CD4-positive, alpha-beta T cell treated with Interferon gamma for 1 hour (primary cell): ENCODE measurements at regions not wholly inside any gene's neighbourhood (a gene's known extent, or its start where the extent isn't known, plus 50 kb on each side); places are given as distances from the start of the nearest gene placed in this dataset.
A peak's percentile ranks its signal among the peaks of the same experiment; 100 is the strongest.
"Not testable (repeated sequence)": the region's sequence is repeated elsewhere in the genome, so short reads cannot be mapped to it uniquely, and the experiment has no call there.

Source experiments
- DNase-seq: peaks from one replicate; pipeline ENCODE4 v3.0.0-alpha.2; 2020

DNA sequence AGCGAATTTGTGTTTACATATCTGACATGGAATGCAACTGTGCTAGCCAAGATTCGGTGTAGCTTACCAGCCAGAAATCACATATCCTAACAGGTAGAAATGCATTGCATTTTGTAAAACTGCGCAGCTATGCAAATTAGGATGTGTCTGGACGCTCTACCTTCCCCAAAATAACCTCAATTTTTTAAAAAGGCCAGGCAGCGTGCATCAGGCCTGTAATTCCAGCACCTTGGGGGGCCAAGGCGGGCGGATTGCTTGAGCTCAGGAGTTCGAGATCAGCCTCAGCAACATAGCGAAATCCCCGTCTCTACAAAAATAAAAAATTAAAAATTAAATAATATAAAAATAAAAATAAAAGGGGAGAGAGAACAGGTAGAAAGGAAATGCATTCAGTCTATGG is 305.0 kb downstream of the TYW1 start:
- no peak for DNase-seq

DNA sequence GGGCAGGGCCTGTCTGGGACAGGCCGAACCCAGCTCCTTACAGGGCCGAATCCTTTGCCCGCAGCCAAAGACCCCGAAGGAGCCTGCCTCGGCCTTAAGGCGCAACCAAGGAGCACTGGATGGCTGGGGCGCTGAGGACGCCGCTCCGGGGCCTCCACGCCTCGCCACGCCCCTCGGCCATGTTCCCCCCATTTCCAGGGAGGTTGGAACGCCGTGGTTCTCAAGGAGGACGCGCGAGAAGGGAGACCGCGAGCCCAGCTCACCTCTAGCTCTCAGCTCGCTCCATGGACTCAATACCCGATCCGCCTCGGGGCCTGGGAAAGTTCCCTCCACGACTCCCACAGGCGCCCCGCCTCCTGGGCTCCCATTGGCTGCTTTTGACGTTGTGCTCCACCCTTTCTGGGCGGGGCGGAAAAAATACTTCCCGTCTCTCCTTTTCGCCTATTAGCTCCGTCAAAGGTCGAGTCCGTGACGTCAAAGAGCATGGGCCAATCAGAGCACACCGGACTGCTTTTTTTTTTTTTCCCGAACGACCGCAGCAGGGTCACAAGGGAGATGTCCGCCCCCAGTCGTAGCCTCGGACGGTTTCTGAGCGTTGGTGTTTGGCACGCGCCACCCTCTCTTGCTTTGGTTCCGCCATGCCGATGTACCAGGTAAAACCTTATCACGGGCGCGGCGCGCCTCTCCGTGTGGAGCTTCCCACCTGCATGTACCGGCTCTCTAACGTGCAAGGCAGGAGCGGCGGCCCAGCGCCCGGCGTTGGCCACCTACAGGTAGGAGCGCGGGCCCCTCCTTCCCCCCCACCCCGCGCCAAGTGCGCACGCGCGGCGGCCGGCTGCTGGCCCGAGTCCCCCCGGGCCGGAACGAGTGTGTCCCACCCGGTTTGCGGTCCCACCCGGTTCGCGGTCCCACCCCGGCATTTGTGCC is 305.7 kb downstream of the TYW1 start:
- DNase-seq, result peak; percentile 97

DNA sequence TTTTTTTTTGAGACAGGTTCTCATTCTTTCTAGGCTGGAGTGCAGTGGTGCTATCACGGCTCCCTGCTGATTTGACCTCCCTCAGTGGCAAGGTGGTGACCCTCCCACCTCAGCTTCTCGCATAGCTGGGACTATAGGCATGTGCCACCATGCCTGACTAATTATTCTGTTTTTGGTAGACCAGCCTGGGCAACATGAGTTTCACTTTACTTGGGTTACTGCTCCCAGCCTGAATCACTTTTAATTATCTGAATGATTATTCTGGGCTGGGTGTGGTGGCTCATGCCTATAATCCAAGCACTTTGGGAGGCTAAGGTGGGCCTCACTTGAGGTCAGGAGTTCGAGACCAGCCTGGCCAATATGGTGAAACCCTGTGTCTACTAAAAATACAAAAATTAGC is 308.2 kb downstream of the TYW1 start:
- not testable (repeated sequence) for DNase-seq

DNA sequence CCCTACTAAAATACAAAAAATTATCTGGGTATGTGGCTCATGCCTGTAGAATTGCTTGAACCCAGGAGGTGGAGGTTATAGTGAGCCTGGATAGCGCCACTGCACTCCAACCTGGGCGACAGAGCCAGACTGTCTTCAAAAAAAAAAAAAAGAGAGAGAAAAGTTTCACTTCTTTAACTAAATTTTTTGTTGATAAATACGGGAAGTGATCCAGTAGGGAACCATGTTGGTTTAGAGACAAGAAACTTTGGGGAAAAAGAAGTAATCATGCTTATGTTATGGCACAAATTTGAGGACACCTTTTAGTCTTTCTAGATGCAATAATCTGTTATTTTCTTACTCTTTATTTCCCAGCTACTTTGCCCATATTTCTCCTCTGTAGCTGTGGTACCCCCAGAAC is 309.7 kb downstream of the TYW1 start:
- no peak for DNase-seq

DNA sequence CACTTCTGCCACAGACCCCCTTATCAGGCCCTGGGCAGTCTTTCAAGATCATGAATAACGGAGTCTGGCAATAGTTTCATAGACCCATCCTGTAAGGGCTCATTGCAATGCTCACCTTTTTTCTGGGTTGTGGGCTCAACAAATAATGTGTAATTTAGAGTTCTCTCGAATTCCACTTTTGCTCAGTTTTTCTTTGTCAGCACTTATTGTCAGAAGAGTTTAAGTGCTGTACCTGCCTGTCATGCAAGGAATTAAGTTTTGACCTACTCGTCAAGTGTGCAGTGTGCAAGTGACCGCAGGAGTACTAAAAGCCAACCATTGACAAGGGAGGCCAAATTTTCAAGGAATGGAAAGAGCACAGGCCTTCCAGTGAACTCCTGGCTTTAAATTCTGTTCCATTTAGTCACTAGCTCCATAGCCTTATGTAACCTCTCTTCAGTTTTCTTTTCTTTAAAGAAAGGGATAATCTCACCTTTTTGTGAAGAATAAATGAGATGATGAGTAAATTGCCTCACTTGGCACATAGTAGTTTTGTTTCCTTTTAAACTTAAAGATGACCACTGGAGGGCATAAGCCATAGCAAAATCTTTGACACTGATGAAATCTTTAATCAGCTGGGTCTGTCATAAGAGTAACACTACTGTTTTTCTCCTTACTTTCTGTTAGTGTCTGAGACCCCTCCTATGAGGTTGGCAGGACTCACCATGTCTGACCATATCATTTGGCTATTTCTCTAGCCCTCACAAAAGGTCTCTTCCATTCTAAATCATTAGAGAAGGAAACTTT is 313.3 kb downstream of the TYW1 start:
- DNase-seq, result no peak

DNA sequence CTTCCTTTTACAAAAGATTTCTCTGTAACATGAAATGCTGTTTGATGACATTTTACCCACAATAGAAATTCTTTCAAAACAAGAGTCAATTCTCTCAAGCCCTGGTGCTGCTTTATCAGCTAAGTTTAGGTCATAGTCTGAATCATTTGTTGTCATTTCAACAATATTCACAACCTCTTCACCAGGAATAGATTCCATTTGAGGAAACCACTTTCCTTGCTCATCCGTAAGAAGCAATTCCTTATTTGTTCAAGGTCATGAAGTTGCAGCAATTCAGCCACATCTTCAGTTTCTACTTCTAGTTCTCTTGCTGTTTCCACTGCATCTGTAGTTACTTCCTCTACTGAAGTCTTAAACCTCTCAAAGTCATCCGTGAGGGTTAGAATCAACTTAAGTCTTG is 315.3 kb downstream of the TYW1 start:
- no peak for DNase-seq

DNA sequence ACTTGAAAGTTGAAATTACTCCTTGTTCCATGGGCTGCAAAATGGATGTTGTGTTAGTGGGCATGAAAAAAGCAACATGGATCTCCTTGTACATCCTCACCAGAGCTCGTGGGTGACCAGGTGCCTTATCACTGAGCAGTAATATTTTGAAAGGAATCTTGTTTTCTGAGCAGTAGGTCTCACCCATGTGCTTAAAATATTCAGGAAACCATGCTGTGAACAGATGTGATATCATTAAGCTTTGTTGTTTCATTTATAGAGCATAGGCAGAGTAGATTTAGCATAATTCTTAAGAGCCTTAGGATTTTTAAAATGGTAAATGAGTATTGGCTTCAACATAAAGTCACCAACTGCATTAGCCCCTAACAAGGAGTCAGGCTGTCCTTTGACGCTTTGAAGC is 316.6 kb downstream of the TYW1 start:
- DNase-seq, result no peak

DNA sequence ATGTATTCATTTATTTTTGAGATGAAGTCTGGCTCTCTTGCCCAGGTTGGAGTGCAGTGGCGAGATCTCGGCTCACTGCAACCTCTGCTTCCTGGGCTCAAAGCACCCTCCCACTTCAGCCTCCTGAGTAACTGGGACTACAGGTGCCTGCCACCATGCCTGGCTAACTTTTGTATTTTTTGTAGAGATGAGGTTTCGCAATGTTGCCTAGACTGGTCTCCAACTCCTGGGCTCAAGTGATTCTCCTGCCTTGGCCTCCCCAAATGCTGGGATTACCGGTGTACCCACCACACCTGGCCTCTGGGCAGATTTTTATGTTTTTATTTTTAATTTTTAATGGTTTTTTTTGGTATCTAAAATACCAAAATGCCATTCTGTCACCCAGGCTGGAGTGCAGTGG is 320.3 kb downstream of the TYW1 start:
- not testable (repeated sequence) for DNase-seq

DNA sequence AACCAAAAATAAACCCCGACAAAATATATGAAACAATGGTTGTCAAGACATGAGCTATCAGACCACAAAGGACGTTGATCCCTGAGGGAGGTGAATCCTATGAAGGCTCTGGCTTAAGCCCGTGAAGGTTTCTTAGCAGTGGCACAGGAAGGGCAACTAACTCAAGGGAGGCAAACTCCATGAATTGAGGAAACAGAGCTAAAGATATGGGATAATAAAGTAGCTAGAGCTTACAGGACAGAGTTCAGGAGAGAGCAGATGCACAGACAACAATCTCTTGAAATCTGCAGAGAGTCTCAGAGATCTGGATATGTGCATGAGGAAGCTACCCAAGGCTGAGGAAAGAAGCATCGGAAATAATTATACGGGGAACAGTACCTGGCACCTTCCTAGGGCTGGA is 331.6 kb downstream of the TYW1 start:
- DNase-seq, result not testable (repeated sequence)

DNA sequence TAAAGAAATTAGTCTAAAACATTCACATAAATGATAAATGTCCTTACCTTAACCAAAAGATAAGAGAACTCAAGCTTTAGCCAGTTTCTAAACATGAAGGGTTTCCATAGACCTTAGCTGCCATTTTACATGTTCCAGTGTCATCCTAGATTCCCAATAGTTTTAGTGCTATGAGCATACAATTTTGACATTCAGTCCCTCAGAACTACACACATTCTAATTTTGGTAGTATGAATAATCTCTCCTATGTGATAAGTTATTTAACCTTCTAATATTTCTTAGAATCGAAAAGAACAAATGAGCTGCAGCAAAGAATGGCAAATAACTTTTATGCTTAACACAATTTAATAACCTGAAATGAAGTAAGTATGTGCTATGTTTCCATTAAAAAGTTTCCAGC is 338.5 kb downstream of the TYW1 start:
- DNase-seq, result not testable (repeated sequence)

DNA sequence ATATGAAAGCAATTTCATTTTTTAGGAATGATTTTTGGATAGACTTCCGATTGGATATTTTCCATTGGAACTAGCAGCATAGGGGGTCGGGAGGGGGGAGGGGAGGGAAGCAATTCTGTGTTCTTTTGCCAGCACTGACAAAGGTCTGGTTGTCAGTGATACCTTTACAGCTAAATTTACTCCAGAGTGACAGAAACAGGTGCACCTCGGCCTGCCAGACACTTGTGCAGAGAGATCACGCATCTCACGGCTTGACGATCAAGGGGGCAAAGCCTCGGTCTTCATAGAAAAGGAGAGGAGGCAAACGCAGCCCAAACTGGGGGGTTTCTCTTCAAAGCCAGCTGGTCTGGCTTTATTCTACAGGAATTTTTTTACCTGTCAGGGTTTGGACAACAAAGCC is 339.0 kb downstream of the TYW1 start:
- DNase-seq, result not testable (repeated sequence)

DNA sequence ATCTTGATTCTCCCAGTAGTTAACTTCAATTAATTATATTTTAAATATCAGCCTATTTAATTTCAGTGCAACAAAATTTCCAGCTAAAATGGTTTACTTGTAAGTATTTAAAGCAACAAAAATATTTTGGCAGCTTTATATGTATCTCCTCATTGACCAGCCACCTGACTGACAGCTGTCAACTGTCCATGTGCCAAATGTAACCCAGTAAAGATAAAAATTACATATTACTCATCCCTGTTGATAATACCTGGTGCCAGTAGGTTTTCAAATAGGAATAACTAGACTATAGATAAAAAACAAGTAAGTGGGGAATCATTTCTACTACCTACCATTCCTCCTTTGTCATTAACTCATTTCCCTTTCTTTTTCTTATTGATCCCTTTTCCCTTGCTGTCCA is 341.9 kb downstream of the TYW1 start:
- not testable (repeated sequence) for DNase-seq

DNA sequence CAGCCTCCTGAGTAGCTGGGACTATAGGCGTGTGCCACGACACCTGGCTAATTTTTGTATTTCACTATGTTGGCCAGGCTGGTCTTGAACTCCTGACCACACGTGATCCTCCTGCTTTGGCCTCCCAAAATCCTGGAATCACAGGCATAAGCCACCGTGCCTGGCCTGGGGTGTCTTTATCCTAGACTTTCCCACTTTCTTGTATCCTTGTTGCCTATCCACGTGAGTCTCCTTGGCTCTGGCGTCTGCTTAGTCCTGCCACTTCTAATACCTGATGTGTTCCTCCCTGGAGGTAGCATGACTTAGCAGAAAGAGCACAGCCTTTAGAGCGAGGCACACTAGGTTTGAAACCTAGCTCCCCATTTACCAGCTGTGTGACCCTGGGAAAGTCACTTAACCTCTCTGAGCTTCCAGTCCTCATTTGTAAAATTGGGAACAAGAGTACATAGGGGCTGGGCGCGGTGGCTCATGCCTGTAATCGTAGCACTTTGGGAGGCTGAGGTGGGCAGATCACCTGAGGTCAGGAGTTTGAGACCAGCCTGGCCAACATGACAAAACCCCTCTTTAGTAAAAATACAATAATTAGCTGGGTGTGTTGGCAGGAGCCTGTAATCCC is 344.6 kb downstream of the TYW1 start:
- no peak for DNase-seq

DNA sequence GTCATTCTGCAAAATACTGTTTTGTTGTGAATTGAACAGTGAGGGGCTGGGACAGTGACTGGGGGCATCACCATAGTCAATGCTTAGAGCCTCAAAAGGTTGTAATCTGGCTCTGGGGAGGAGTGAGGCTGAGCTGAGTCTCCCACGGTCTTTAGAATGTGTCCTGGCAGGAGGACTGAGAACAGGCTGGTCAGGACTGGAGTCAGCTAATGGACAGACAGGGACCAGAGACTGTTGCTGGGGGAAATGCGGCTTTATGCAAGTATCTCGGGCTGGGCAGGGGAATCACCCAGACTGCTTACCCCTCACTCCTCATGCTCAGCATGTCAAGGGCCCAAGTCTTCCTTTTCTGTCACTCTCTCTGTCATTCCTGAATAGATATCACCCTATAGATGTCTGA is 346.5 kb downstream of the TYW1 start:
- DNase-seq, result no peak

DNA sequence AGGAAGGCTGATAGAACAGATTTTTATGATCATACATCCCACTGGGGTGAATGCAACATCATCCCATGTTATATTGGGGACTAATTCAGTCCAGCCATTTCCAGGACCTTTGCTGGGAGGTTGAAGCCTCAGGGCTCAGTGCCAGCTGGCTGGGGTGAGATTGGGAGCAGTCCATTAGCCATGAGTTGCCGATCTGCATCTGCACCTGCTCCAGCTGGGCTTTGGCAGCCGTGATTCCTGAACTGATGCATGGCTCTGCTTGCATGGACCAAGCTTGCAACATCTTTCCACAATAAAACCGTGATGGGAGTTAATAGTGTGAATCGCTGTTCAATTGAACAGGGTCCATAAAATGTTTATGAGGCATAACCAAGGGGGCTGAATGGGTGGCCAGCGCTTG is 346.9 kb downstream of the TYW1 start:
- DNase-seq, result no peak

DNA sequence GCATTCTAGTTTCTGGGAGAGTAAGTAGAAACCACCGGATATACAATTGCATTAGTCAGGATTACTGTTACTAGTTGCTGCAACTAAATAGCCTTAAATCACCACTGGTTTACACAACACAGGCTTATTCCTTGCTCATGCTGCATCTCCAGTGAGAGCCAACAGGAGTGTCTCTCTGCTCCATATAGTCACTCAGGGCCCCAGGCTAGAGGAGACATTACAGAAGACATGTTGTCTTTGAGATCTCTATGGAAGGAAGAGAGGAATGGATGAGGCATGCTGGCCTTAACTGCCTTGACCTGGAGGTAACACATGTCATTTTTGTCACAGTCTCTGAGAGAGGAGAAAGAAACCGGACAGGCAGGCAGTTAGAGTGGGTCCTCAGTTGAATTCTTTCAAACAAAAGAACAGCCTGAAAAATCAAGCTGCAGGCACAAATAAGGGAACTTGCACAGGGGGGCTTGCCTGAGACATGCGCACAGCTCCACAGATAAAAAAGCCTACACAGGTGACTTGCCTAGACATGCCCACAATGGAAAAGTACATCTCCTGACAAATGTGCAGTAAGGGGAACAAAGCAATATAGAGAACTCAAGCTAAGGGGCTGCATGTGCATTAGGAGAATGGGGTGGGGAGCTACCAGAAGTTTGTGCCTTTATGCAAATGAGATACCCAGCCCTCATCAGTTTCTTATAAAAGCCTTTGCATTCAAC is 348.0 kb downstream of the TYW1 start:
- DNase-seq, result no peak

DNA sequence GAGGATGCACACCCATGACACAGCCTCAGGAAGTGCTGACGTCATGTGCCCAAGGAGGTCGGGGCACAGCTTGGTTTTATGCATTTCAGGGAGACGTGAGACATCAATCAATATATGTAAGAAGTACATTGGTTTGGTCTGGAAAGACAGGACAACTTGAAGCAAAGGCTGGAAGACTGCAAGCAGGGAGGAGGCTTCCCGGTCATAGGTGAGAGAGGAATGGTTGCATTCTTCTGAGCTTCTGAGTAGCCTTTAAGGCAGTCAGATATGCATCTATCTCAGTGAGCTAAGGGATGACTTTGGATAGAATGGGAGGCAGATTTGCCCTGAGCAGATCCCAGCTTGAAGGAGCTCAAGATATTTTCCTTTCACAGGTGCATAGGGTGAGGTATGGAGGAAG is 349.5 kb downstream of the TYW1 start:
- DNase-seq, result no peak

DNA sequence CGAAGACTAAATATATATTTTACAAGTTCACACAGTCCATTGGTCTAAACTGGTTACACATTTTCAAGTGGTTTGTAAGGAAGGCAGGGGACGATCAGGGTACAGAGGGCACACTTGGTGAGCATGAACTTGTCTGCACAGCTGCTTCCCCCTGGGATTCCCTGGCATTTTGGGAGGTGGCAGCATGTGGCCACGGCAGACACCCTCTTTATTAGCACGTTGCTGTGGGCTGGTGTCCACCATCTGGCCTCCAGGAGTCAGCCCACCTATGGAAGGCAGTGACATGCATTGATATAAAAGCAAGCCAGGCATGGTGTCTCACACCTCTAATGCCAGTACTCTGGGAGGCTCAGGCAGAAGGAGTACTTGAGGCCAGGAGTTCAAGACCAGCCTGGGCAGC is 350.2 kb downstream of the TYW1 start:
- DNase-seq, result no peak

DNA sequence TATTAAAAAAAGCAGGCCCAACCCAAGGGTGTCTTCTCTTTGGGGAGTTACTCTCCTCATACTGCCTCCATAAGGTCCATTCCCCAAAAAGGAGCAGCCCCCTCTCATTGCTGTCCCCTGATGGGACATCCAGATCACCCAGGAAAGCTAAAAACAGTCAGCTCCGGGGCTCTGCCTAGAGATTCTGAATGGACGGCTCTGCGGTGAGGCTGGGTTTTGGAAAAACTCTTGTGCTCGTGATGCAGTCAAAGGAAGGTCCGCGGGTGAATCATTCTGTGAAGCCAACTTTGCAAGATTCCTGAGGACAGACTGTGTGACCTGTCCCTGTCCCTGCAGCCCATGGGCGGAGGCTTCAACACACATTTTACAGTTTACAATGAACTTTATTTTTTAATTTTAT is 351.5 kb downstream of the TYW1 start:
- DNase-seq, result no peak

DNA sequence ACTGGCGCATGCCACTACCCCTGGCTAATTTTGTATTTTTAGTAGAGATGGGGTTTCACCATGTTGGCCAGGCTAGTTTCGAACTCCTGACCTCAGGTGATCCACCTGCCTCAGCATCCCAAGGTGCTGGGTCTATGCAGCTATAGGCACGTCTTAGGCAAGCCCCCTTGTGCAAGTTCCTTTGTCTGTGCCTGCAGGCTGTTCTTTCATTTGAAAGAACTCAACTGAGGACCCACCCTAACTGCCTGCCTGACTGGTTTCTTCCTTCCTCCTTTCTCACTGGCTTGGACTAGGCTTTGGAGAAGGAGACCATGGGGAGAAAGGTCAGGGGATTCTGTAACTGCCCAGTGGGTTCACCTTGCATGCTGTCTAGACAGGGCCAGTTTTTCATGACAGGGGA is 361.0 kb downstream of the TYW1 start:
- DNase-seq, result not testable (repeated sequence)

DNA sequence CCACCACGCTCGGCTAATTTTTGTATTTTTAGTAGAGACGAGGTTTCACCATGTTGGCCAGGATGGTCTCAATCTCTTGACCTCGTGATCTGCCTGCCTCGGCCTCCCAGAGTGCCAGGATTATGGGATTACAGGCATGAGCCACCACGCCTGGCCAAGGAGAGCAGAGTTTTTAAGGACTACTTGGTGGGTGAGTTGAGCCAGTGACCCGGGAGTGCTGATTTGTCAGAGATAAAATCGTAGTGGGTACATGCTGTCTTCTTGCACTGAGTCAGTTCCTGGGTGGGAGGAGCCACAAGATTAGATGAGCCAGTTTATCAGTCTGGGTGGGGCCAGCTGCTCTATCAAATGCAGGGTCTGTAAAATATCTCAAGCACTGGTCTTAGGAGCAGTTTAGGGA is 361.7 kb downstream of the TYW1 start:
- DNase-seq, result not testable (repeated sequence)

DNA sequence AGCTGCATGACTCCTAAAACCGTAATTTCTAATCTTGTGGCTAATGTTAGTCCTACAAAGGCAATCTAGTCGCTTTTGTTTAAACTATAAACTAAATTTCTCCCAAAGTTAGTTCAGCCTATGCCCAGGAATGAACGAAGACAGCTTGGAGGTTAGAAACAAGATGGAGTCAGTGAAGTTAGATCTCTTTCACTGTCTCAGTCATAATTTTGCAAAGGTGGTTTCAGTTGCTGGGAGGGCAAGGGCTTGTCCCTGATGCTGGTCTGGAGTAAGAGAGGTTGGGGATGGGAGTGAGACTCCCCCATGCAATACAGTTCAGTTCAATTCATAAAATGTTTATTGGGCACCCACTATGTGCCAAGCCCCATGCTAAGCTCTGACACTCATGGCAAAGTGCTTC is 362.1 kb downstream of the TYW1 start:
- DNase-seq, result not testable (repeated sequence)

DNA sequence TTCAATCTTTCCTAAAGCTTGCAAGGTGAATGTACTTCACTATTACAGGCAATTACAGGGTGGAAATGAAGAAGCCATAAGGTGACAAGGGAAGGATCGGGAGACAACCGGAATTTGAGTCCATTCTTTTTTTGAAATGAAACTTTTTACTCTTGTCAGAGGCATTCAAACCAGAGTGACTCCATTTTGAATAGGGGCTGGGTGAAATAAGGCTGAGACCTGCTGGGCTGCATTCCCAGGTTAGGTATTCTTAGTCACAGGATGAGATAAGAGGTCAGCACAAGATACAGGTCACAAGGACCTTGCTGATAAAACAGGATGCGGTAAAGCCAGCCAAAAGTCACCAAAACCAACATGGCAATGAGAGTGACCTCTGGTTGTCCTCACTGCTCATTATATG is 363.3 kb downstream of the TYW1 start:
- no peak for DNase-seq
